Colonic mucosa (tissue), 4 donors: ENCODE measurements at regions not wholly inside any gene's neighbourhood (a gene's known extent, or its start where the extent isn't known, plus 50 kb on each side); places are given as distances from the start of the nearest gene placed in this dataset.

ENCODE experiments used
- DNase-seq: peaks from one replicate; pipeline ENCODE4 v3.0.0-alpha.2; 2020
- H3K27ac ChIP-seq: fragments of 200-600 bp; one replicate; pipeline ENCODE4 v1.8.0; 2021
- H3K27me3 ChIP-seq: fragments of 200-600 bp; one replicate; pipeline ENCODE4 v1.8.0; 2021
- H3K36me3 ChIP-seq: fragments of 200-600 bp; one replicate; pipeline ENCODE4 v1.8.0; 2021
- H3K4me1 ChIP-seq: fragments of 200-600 bp; one replicate; pipeline ENCODE4 v1.8.0; 2021; ENCODE audit warnings: mild to moderate bottlenecking
- H3K4me3 ChIP-seq: fragments of 200-600 bp; one replicate; pipeline ENCODE4 v1.8.0; 2021
- H3K9ac ChIP-seq, 2 donors: one replicate each; pipeline ENCODE4 v1.7.0; 2013; ENCODE audit warnings: control low read depth in 2 of 2, low read depth in 2 of 2, low read length in 2 of 2
- H3K9me3 ChIP-seq: fragments of 200-600 bp; one replicate; pipeline ENCODE4 v1.8.0; 2021
- intact Hi-C: fragments of 100-400 bp; cut with DNase I; formaldehyde crosslinking; loops from one replicate; pipeline ENCODE4 v1.14.1; 2022
- TF ChIP-seq, protein P1 (sequence below): fragments of 200-600 bp; IDR thresholded peaks from one replicate; pipeline ENCODE4 v1.8.0; 2022; ENCODE audit warnings: antibody characterized with exemption, mild to moderate bottlenecking
- donor health status: healthy.
- donor health status: DM: no; HTN: no; CAD: no.
- donor health status: DM: no; HTN: no; CAD: no.

DNA sequence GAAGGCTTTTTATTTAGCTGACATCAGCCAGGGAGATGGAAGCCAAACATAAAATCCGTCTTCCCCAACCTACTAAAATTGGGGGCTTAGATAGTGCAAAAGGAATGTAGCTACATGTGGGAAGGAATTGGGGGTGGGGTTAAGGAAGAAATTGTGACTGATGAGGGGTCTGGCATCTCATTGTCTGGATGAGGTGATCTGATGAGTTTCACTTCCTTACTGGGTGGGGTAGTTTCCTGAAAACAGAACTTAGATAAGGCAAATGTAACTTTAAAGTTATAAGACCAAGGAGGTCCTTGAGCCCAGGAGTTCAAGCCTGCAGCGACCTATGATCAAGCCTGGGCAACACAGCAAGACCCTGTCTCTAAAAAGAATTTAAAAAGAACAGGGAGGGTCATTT, 105.5 kb upstream of the NEIL3 start:
- H3K27ac ChIP-seq = no peak overlapping the region
- intact Hi-C loops = no loop called here
- no peaks in the 10 kb centered on the region for H3K36me3 ChIP-seq

DNA sequence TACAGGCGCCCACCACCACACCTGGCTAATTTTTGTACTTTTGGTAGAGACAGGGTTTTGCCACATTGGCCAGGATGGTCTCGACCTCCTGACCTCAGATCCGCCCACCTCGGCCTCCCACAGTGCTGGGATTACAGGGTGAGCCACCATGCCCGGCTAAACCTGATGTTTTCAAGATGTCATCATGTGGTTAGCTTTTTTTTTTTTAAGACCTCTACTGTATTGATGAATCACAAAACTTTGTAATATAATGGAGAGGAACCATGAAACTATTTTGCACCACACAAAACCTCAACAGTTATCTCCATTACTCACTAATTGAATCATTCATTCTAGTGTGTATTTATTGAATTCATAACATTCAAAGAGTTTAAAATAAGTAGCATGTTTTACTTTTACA, 94.7 kb upstream of the NEIL3 start:
- TF ChIP-seq, protein P1, sequence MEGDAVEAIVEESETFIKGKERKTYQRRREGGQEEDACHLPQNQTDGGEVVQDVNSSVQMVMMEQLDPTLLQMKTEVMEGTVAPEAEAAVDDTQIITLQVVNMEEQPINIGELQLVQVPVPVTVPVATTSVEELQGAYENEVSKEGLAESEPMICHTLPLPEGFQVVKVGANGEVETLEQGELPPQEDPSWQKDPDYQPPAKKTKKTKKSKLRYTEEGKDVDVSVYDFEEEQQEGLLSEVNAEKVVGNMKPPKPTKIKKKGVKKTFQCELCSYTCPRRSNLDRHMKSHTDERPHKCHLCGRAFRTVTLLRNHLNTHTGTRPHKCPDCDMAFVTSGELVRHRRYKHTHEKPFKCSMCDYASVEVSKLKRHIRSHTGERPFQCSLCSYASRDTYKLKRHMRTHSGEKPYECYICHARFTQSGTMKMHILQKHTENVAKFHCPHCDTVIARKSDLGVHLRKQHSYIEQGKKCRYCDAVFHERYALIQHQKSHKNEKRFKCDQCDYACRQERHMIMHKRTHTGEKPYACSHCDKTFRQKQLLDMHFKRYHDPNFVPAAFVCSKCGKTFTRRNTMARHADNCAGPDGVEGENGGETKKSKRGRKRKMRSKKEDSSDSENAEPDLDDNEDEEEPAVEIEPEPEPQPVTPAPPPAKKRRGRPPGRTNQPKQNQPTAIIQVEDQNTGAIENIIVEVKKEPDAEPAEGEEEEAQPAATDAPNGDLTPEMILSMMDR = no peak
- no peaks in the 10 kb centered on the region for H3K27me3 ChIP-seq
- no peak overlapping the region for H3K9ac ChIP-seq
- H3K4me1 ChIP-seq = no peaks in the 10 kb centered on the region
- no peak overlapping the region for H3K27ac ChIP-seq
- intact Hi-C loops = no loop called here
- no peaks in the 10 kb centered on the region for H3K9me3 ChIP-seq
- no peak overlapping the region for H3K4me3 ChIP-seq
- no peak for DNase-seq
- no peaks in the 10 kb centered on the region for H3K36me3 ChIP-seq

More for the DNA sequence above, 105.5 kb upstream of the NEIL3 start:
- TF ChIP-seq, protein P1 = no peak
- Histone ChIP-seq H3K9ac (no peak overlapping the region), H3K9me3 (no peaks in the 10 kb centered on the region), H3K4me3 (no peak overlapping the region), H3K27me3 (no peaks in the 10 kb centered on the region), H3K4me1 (no peaks in the 10 kb centered on the region)
- DNase-seq = no peak

DNA sequence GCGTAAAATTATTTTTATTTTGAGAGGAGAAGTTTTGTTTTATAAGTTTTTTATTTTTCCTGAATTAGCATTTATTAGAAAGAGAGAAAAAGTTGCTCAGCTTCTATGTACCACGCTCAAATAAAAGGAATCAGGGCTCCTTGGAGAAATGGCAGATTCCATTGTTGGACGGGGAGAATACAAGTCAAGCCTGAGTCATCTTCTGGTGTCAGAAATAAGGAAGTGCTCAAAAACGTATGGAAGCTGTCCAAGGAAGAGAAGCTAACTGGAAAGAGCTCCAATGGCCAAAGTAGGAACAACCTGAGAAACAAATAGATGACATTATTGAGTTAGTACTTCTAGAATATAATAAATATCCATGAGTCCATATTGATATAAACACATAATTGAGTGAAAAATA, 89.3 kb upstream of the NEIL3 start:
- DNase-seq = no peak
- Histone ChIP-seq H3K4me1 (no peaks in the 10 kb centered on the region), H3K9ac (no peak overlapping the region), H3K27me3 (no peaks in the 10 kb centered on the region), H3K27ac (no peak overlapping the region), H3K9me3 (no peaks in the 10 kb centered on the region), H3K4me3 (no peak overlapping the region), H3K36me3 (no peaks in the 10 kb centered on the region)
- TF ChIP-seq, protein P1 = no peak
- intact Hi-C loops = no loop called here

DNA sequence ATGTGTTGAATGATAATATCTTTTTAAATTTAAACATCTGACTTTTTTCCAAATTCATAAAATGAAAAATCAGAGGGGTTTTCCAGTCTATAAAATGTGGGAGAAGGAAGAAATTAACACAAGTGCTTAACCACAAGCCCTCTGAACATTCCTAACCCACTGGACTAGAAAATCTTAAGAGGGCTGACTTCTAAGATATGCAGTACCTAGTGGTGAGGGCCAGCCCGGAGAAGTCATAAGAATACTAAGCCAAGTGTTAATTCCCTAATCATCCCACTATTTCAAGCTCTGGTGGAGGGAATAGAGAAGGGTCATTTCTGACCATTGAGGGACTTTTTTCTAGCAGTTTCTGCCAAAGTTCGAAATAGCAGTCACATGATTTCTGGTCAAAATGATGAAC, 86.9 kb upstream of the NEIL3 start:
- no peak for DNase-seq
- Histone ChIP-seq H3K9me3 (no peaks in the 10 kb centered on the region), H3K4me1 (no peaks in the 10 kb centered on the region), H3K27me3 (no peaks in the 10 kb centered on the region), H3K36me3 (no peaks in the 10 kb centered on the region), H3K9ac (no peak overlapping the region), H3K27ac (no peak overlapping the region), H3K4me3 (no peak overlapping the region)
- TF ChIP-seq, protein P1 = no peak
- intact Hi-C loops = no loop called here

DNA sequence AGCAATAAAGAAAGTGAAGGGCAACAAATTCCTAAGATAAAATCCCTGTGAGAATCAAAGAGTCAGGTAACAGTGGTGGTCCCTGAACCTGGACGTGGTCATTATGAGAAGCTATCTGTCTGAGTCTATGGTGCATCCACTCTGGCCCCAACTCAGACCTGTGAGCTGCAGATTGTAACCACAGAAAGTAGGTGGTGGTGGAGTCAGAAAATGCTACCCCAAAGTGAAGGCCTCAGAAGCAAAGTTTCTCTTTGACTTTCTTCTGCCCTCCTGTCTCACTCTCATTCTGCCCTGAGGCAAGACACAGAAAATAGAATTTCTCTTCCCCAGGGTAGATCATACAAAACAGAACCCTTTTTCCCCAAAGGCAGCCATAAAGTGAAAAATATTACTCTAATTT, 84.1 kb upstream of the NEIL3 start:
- no peak overlapping the region for H3K9ac ChIP-seq
- TF ChIP-seq, protein P1 = no peak
- H3K4me3 ChIP-seq = no peak overlapping the region
- H3K27ac ChIP-seq = no peak overlapping the region
- DNase-seq = no peak
- H3K27me3 ChIP-seq = no peaks in the 10 kb centered on the region
- H3K4me1 ChIP-seq = no peaks in the 10 kb centered on the region
- H3K36me3 ChIP-seq = no peaks in the 10 kb centered on the region
- H3K9me3 ChIP-seq = no peaks in the 10 kb centered on the region
- intact Hi-C loops = no loop called here

DNA sequence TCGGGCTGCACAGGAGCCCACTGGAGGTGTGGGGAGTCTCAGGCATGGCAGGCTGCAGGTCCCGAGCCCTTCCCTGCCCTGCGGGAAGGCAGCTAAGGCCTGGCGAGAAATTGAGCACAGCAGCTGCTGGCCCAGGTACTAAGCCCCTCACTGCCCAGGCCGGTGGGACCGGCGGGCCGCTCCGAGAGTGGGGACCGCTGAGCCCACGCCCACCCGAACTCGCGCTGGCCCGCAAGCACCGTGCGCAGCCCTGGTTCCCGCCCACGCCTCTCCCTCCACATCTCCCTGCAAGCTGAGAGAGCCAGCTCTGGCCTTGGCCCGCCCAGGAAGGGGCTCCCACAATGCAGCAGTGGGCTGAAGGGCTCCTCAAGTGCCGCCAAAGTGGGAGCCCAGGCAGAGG, 82.0 kb upstream of the NEIL3 start:
- Histone ChIP-seq H3K36me3 (no peaks in the 10 kb centered on the region), H3K4me1 (no peaks in the 10 kb centered on the region), H3K4me3 (no peak overlapping the region), H3K9me3 (no peaks in the 10 kb centered on the region), H3K27me3 (no peaks in the 10 kb centered on the region), H3K9ac (no peak overlapping the region), H3K27ac (no peak overlapping the region)
- DNase-seq = no peak
- intact Hi-C loops = no loop called here
- TF ChIP-seq, protein P1 = no peak
